HL-60 (cell line): ENCODE measurements at regions not wholly inside any gene's neighbourhood (a gene's known extent, or its start where the extent isn't known, plus 50 kb on each side); places are given as distances from the start of the nearest gene placed in this dataset.

Experiments used
- DNase-seq, 2 experiments: peaks; one replicate each; pipeline ENCODE4 v3.0.0-alpha.2; 2010 to 2020; ENCODE audit warnings: low read depth in 1 of 2, low spot score in 1 of 2
- H3K27ac ChIP-seq: fragments of 250-450 bp; sonication (Bioruptor Pico); replicated peaks from 2 replicates; pipeline ENCODE4 v1.5.1; 2020; ENCODE audit warnings: mild to moderate bottlenecking, moderate library complexity
- H3K27me3 ChIP-seq: fragments of 250-450 bp; sonication (Bioruptor Pico); 2 replicates; pipeline ENCODE4 v1.5.1; 2021; ENCODE audit warnings: mild to moderate bottlenecking, moderate library complexity; ENCODE audit not compliant: insufficient read depth, poor library complexity, severe bottlenecking
- H3K4me3 ChIP-seq: replicated peaks from 2 replicates; pipeline ENCODE4 v1.5.1; 2011; ENCODE audit warnings: mild to moderate bottlenecking, control low read depth, low read length; ENCODE audit not compliant: insufficient read depth
- GABPA ChIP-seq: IDR thresholded peaks from 2 replicates; pipeline ENCODE4 v1.6.1; 2012; ENCODE audit warnings: low read depth
- POLR2AphosphoS5 ChIP-seq: IDR thresholded peaks from 2 replicates; pipeline ENCODE4 v1.6.1; 2012; ENCODE audit warnings: low read depth
- REST ChIP-seq: IDR thresholded peaks from 2 replicates; pipeline ENCODE4 v1.6.1; 2012; ENCODE audit warnings: low read depth; ENCODE audit not compliant: insufficient replicate concordance
- SPI1 ChIP-seq: IDR thresholded peaks from 2 replicates; pipeline ENCODE4 v1.6.1; 2012; ENCODE audit warnings: low read depth, mild to moderate bottlenecking, borderline replicate concordance
- TF ChIP-seq, protein P1 (sequence below): IDR thresholded peaks from one replicate; pipeline ENCODE4 v1.5.1; 2011; ENCODE audit warnings: low read length, control low read depth, inconsistent platforms; ENCODE audit not compliant: insufficient read depth

DNA sequence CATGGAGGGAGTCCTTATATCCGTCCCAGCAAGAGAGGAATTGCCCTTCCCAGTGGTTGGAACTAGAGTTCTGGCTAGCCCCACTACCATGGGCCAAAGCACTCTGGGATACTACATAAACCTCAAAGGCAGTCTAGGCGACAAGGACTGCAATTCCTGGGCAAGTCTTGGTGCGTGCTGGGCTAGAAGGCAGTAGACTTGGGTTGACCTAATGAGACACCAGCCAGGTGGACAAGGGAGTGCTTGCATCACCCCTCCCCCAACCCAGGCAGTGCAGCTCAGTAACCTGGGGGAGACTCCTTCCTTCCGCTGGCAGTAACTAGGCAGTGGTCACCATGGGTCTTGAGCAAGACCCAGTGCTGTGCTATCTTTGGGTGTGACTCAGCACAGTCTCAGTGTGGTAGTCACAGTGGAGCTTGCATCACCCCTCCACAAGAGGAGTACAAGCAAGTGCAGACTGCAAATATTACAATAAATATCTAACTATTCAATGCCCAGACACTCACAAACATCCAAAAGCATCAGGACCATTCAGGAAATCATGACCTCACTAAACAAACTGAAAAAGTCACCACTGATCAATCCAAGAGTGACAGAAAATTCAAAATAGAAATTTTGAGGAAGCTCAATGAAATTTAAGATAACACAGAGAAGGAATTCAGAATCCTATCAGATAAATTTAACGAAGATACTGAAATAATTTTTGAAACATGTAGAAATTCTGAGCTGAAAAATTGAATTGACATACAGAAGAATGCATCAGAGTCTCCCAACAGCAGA, 84.7 kb upstream of the LYPLAL1 start:
- Histone ChIP-seq H3K4me3 (no peak overlapping the region), H3K27me3 (no peaks in the 10 kb centered on the region), H3K27ac (peak overlapping the region; percentile 92)
- peak; percentile 98 to 99 for DNase-seq
- peak; percentile 94 for TF ChIP-seq POLR2AphosphoS5
- 0 out of 2 replicates have a peak, but pooled peaks have one; percentile 38 for TF ChIP-seq GABPA
- TF ChIP-seq, protein P1, sequence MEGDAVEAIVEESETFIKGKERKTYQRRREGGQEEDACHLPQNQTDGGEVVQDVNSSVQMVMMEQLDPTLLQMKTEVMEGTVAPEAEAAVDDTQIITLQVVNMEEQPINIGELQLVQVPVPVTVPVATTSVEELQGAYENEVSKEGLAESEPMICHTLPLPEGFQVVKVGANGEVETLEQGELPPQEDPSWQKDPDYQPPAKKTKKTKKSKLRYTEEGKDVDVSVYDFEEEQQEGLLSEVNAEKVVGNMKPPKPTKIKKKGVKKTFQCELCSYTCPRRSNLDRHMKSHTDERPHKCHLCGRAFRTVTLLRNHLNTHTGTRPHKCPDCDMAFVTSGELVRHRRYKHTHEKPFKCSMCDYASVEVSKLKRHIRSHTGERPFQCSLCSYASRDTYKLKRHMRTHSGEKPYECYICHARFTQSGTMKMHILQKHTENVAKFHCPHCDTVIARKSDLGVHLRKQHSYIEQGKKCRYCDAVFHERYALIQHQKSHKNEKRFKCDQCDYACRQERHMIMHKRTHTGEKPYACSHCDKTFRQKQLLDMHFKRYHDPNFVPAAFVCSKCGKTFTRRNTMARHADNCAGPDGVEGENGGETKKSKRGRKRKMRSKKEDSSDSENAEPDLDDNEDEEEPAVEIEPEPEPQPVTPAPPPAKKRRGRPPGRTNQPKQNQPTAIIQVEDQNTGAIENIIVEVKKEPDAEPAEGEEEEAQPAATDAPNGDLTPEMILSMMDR, result no peak
- TF ChIP-seq SPI1, result no peak
- TF ChIP-seq REST, result no peak

DNA sequence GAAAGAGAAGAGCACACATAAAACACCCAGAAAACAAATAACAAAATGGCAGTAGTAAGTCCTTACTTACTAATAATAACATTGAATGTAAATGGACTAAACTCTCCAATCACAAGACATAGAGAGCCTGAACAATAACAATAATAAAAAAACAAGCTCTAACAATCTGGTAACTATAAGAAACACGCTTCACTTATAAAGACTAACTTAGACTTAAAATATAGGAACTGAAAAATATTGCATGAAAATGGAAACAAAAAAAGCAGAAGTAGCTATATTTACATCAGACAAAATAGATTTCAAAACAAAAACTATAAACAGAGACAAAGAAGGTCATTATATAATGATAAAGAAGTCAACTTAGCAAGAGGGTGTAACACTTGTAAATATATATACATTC, 83.1 kb upstream of the LYPLAL1 start:
- peak overlapping the region; percentile 92 for H3K27ac ChIP-seq
- DNase-seq, result peak in 1 of 2 experiments; percentile 20
- TF ChIP-seq POLR2AphosphoS5 (no peak), REST (no peak), SPI1 (peak; percentile 85)
- H3K27me3 ChIP-seq, result no peaks in the 10 kb centered on the region
- H3K4me3 ChIP-seq, result no peak overlapping the region

GRCh38 chr1:219092206-219092605, 81.5 kb upstream of the LYPLAL1 start:
- no peak for DNase-seq

More at GRCh38 chr1:219092206-219092605, 81.5 kb upstream of the LYPLAL1 start:
- no peak for TF ChIP-seq SPI1
- TF ChIP-seq GABPA, result no peak
- TF ChIP-seq REST, result no peak
- TF ChIP-seq, protein P1, result no peak
- no peak for TF ChIP-seq POLR2AphosphoS5
- no peak overlapping the region for H3K4me3 ChIP-seq
- H3K27ac ChIP-seq, result no peak overlapping the region
- H3K27me3 ChIP-seq, result no peaks in the 10 kb centered on the region
